ENCODE measurements at regions not wholly inside any gene's neighbourhood (a gene's known extent, or its start where the extent isn't known, plus 50 kb on each side); places are given as distances from the start of the nearest gene placed in this dataset.

- TF ChIP-seq CTCF (IDR thresholded peaks at IDR 0.05; ENCODE audit: unreplicated experiment) = no peak
- H3K9me3 Mint-ChIP-seq (ENCODE audit: low read depth, unreplicated experiment) = no peaks in the 10 kb centered on the region
- H3K4me1 Mint-ChIP-seq (ENCODE audit: low read depth, unreplicated experiment) = no peaks in the 10 kb centered on the region
- intact Hi-C loops (cut with micrococcal nuclease; ENCODE audit: unreplicated experiment) = no loop called here
- H3K36me3 Mint-ChIP-seq (ENCODE audit: insufficient read depth, unreplicated experiment) = no peaks in the 10 kb centered on the region
- no peak overlapping the region for H3K27ac Mint-ChIP-seq (ENCODE audit: unreplicated experiment)
- CTCF ChIA-PET = no interaction called here
- no TSS peak for BruUV-seq (replicated peaks)
- peaks cover 34% of the 10 kb centered on the region for H3K27me3 Mint-ChIP-seq (ENCODE audit: unreplicated experiment)
- no peak overlapping the region for H3K4me3 Mint-ChIP-seq (ENCODE audit: low read depth, unreplicated experiment)
- no peak for DNase-seq
These were observed 146.9 kb downstream of the SP3 start for GRCh38 chr2:173818285-173818684.

DNA sequence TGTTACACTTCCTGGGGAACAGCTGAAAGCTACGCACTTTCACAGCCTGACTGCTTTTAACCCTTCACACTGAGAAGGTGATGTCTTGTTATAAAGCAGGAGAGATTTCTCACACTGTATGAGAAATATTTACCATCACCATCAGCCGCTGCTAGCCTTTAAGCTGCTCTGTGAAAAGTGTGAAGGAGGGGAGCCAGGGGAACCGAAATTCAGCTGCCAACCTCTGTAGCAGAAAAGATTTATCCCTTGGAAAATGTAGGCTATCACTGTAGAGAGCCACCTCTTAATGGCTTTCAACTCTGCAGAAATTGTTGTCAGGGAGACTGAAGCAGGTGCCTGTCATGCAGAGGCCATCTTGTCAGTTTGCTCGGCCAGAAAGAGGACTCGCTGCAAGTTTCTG is 145.3 kb downstream of the SP3 start:
- H3K4me1 Mint-ChIP-seq (ENCODE audit: low read depth, unreplicated experiment) = no peaks in the 10 kb centered on the region
- peaks cover 40% of the 10 kb centered on the region for H3K27me3 Mint-ChIP-seq (ENCODE audit: unreplicated experiment)
- no TSS peak for BruUV-seq (replicated peaks)
- intact Hi-C loops (cut with micrococcal nuclease; ENCODE audit: unreplicated experiment) = no loop called here
- no peaks in the 10 kb centered on the region for H3K36me3 Mint-ChIP-seq (ENCODE audit: insufficient read depth, unreplicated experiment)
- TF ChIP-seq CTCF (IDR thresholded peaks at IDR 0.05; ENCODE audit: unreplicated experiment) = no peak
- no peak for DNase-seq
- no peaks in the 10 kb centered on the region for H3K9me3 Mint-ChIP-seq (ENCODE audit: low read depth, unreplicated experiment)
- no peak overlapping the region for H3K4me3 Mint-ChIP-seq (ENCODE audit: low read depth, unreplicated experiment)
- H3K27ac Mint-ChIP-seq (ENCODE audit: unreplicated experiment) = no peak overlapping the region
- CTCF ChIA-PET = no interaction called here

GRCh38 chr2:173821451-173821850 is 143.7 kb downstream of the SP3 start:
- CTCF ChIA-PET = no interaction called here

GRCh38 chr2:173822889-173823542 is 142.2 kb downstream of the SP3 start:
- no peaks in the 10 kb centered on the region for H3K36me3 Mint-ChIP-seq (ENCODE audit: insufficient read depth, unreplicated experiment)
- H3K27me3 Mint-ChIP-seq (ENCODE audit: unreplicated experiment) = peaks cover 50% of the 10 kb centered on the region
- intact Hi-C loops (cut with micrococcal nuclease; ENCODE audit: unreplicated experiment) = no loop called here
- no peaks in the 10 kb centered on the region for H3K4me1 Mint-ChIP-seq (ENCODE audit: low read depth, unreplicated experiment)
- no peak overlapping the region for H3K4me3 Mint-ChIP-seq (ENCODE audit: low read depth, unreplicated experiment)
- no peak for DNase-seq
- no peak overlapping the region for H3K27ac Mint-ChIP-seq (ENCODE audit: unreplicated experiment)
- no peak for TF ChIP-seq CTCF (IDR thresholded peaks at IDR 0.05; ENCODE audit: unreplicated experiment)
- CTCF ChIA-PET = no interaction called here
- BruUV-seq (replicated peaks) = no TSS peak
- no peaks in the 10 kb centered on the region for H3K9me3 Mint-ChIP-seq (ENCODE audit: low read depth, unreplicated experiment)

More at GRCh38 chr2:173821451-173821850, 143.7 kb downstream of the SP3 start:
- BruUV-seq (replicated peaks) = no TSS peak
- H3K36me3 Mint-ChIP-seq (ENCODE audit: insufficient read depth, unreplicated experiment) = no peaks in the 10 kb centered on the region
- intact Hi-C loops (cut with micrococcal nuclease; ENCODE audit: unreplicated experiment) = no loop called here
- peaks cover 41% of the 10 kb centered on the region for H3K27me3 Mint-ChIP-seq (ENCODE audit: unreplicated experiment)
- no peak for DNase-seq
- no peaks in the 10 kb centered on the region for H3K9me3 Mint-ChIP-seq (ENCODE audit: low read depth, unreplicated experiment)
- TF ChIP-seq CTCF (IDR thresholded peaks at IDR 0.05; ENCODE audit: unreplicated experiment) = no peak
- no peaks in the 10 kb centered on the region for H3K4me1 Mint-ChIP-seq (ENCODE audit: low read depth, unreplicated experiment)
- no peak overlapping the region for H3K4me3 Mint-ChIP-seq (ENCODE audit: low read depth, unreplicated experiment)
- no peak overlapping the region for H3K27ac Mint-ChIP-seq (ENCODE audit: unreplicated experiment)
